ENCODE measurements at regions not wholly inside any gene's neighbourhood (a gene's known extent, or its start where the extent isn't known, plus 50 kb on each side); places are given as distances from the start of the nearest gene placed in this dataset.

GRCh38 chr2:158732573-158733429 is 62.3 kb upstream of the DAPL1 start:
- DNase-seq: no peak

- DNase-seq: no peak
These were observed 61.7 kb upstream of the DAPL1 start for GRCh38 chr2:158733430-158733755.

DNA sequence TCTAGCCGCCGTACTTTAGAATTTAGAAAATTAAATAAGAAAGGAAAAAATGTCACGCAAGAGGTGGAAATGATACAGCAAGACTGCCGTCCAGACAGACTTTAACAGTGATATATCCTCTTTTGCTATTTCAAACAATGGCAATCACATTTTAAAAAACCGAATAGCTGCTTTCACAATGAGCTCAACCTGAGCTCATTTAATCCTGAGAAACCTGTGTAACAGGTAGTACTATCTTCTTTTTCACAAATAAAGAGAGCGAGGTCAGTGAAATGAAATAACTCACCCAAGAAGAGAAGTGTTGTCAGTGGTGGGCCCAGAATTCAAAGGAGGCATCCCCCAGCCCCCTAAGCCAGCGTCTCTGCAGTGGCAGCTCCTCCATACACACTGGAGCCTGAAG is 60.7 kb upstream of the DAPL1 start:
- DNase-seq: no peak

GRCh38 chr2:158735822-158736580 is 59.1 kb upstream of the DAPL1 start:
- no peak for DNase-seq

DNA sequence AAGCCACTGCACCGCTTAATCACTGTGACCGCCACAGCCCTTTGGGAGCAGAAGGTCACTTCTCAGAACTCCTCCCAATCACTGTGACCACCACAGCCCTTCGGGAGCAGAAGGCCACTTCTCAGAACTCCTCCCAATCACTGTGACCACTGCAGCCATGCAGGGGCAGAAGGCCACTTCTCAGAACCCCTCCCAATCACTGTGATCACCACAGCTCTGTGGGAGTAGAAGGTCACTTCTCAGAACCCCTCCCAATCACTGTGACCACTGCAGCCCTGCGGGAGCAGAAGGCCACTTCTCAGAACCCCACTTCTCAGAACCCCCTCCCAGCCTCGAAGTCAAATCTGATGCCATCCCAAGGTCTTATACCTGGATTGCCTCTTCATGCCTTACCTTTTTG is 56.8 kb upstream of the DAPL1 start:
- no peak for DNase-seq

DNA sequence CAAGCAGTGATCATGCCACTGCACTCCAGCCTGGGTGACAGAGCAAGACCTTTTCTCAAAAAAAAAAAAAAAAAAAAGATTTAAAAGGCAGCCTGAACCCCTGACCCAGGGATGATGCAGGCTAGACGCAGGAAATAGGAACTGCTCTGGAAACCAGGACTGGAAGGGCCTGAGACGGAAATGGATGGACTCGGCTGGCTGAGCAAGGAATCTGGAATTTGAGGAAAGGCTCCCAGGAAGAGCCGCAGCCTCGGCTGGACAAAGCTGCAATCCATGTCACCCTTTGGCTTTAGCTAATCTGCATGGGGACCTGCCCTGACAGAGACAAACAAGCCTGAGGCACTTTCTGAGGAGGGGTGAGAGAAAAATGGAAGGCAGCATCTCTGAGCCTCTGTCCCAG is 55.0 kb upstream of the DAPL1 start:
- no peak for DNase-seq

DNA sequence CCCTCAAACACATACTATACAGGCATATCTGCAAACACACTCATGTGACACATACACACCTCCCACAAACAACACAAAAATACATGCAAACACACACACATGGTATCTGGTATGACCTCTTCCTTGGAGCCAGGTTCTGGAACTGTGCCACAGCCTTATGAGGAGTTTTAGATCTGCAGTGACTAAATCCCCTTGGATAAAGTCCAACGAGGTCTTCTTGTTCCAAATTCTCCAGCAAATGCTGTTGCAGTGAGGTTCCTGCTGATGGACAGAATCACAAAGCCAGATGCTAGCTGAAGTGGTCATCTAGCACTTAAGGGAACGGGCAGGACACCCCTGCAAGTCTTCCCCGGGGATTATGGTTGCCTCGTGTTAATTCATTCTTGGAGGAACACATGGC is 54.5 kb upstream of the DAPL1 start:
- DNase-seq: no peak

- DNase-seq: no peak
These were observed 53.5 kb upstream of the DAPL1 start for GRCh38 chr2:158741625-158742024.

GRCh38 chr2:158742536-158742935 is 52.6 kb upstream of the DAPL1 start:
- no peak for DNase-seq

DNA sequence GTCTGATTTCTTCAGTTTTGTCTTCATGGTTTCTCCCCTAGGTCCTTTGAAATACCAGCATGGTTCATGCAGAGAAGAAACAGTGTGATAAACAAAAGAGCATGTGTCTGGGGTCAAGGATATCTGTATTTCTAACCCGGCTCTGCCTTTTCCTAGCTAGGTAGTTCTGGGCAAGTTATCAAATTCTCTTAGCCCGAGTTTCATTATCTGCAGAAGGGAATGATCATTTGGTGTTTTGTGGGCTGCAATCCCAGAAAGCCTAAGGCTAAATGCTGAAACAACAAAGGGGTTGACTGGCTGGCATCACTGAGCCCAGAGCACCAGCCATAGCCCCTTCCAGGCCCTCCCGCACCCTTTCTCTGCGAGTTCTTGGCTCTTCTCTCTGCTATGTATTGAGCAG is 51.7 kb upstream of the DAPL1 start:
- DNase-seq: no peak

DNA sequence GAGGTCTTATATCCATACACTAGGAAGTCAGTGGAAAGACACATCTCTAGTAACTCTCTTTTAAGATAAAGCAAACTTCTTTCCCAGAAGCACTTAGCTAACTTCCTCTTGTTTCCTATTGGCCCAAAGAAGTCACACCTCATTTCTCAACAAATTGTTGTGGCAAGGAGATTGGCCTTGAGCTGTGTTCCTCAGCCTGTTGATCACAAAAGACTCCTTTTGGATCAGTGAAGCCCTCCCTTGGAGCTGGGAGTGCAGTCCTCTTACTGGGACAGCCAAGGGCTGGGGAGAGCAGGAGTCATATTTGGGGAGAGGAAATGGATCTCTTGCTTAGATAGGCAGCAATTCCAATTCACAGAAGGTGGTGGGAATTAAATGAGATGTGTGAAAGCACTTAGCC is 51.2 kb upstream of the DAPL1 start:
- no peak for DNase-seq

DNA sequence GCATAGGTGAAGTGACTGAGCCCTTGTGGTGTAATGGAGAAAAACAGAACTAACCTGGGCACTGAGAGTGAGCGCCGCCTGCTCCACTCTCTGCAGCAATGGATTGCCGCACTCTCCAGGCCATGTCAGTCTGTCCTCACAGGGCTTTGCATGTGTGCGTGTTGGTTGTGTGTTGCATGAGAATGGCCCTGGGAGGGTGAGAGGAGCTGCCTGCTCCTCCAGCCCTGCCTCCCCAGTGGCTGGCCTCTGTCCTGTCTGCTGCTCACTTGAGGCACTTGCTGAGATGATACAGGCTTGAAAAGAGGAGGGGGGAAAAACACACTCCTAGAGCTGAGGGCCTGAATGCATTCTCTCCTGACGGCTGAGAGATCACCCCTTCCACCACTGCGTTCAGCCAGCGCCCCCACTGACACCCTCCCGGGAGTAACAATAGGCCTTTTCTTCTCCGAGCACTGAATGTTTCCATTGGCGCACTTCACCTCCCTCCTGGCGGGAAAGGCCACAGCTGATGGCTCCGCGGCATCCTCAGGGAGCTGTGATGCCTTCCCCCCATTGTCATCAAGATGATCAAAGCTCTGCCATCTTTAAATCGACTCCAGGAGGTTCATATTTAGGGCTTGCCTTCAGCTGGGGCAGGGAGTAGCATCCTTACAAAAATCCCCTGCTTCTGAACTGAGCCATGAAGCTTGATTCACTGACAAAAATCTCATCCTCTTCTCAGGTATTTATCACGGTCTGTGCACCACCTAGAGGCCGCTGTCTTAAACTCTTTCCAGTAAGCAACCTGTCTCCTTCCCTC is 49.9 kb upstream of the DAPL1 start:
- peak; percentile 20 for DNase-seq

Measured in activated naive CD4-positive, alpha-beta T cell treated with Interleukin-2 at 50 U/mL for 16 hours (primary cell).